PFSK-1 (cell line): ENCODE measurements at regions not wholly inside any gene's neighbourhood (a gene's known extent, or its start where the extent isn't known, plus 50 kb on each side); places are given as distances from the start of the nearest gene placed in this dataset.

ENCODE experiments used
- FOXP2 ChIP-seq: optimal IDR thresholded peaks from 2 replicates; pipeline ENCODE3; 2011; ENCODE audit warnings: borderline replicate concordance, control low read depth, inconsistent platforms; ENCODE audit not compliant: insufficient read depth; ENCODE audit errors: extremely low read length, extremely low read depth
- POLR2AphosphoS5 ChIP-seq: IDR thresholded peaks from 2 replicates; pipeline ENCODE4 v1.6.1; 2012; ENCODE audit warnings: low read depth, mild to moderate bottlenecking, control low read depth, low read length, moderate library complexity
- REST ChIP-seq, 2 experiments: IDR thresholded peaks; 2 replicates each; pipeline versions ENCODE4 v1.6.1 to v1.8.0; 2011 to 2012; ENCODE audit warnings: low read depth in 2 of 2, low read length in 2 of 2, control low read depth in 1 of 2, inconsistent platforms in 1 of 2, mild to moderate bottlenecking in 1 of 2, moderate library complexity in 1 of 2; ENCODE audit not compliant: insufficient read depth in 1 of 2
- SIN3A ChIP-seq: IDR thresholded peaks from 2 replicates; pipeline ENCODE4 v1.6.1; 2012; ENCODE audit warnings: mild to moderate bottlenecking, low read length, moderate library complexity, borderline replicate concordance; ENCODE audit not compliant: insufficient read depth
- TAF1 ChIP-seq: IDR thresholded peaks from 2 replicates; pipeline ENCODE4 v1.6.1; 2012; ENCODE audit warnings: low read length, control low read depth, borderline replicate concordance; ENCODE audit not compliant: insufficient read depth

GRCh38 chr3:161674402-161674801 is 177.8 kb downstream of the OTOL1 start:
- TF ChIP-seq TAF1 (no peak), REST (IDR thresholded peaks at IDR 0.05; ENCODE audit: insufficient read depth in 1 of 2, low read depth in 2 of 2, low read length in 2 of 2) (no peak), SIN3A (no peak), FOXP2 (no peak), POLR2AphosphoS5 (no peak)

DNA sequence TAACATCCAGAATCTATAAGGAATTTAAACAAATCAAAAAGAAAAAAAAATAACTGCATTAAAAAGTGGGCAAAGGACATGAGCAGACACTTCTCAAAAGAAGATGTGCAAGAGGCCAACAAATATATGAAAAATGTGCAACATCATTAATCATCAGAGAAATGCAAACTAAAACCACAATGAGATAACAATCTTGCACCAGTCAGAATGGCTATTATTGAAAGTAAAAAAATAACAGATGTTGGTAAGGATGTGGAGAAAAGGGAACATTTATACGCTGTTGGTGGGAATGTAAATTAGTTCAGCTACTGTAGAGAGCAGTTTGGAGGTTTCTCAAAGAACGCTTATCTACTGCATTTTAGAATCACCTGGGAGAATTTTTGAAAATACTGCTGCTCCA is 186.1 kb downstream of the OTOL1 start:
- TF ChIP-seq POLR2AphosphoS5 = no peak

DNA sequence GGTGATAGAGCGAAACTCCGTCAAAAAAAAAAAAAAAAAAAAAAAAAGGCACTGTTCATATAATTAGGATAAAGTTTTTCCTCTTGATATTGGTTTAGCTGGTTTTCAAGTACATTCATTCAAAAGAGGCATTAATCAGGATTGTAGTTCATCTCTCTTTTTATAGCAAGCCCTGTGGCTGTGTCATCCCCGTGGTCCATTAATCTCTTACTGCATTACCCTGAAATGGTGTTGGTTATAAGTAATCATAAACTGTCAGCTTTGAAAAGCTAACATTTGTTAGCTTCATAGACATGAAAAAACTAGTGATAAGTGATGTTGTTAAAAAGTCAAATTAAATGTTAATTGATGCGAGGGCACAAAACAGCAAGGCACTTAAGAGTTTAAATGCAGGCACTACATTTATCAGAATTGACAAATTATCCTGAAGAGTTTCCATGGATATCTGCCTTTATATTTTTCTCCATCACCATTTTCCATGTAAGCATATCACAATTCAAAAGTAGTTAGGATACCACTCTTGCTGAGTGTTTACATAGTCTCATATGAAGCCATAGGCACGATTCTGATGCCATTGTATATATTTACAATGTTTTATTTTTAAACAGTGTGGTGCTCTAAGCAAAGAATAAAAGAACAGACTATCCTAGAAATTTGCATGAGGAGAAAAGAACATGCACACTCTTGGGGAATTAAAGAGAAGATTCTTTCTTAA is 193.1 kb downstream of the OTOL1 start:
- TF ChIP-seq TAF1 (no peak), SIN3A (no peak), REST (IDR thresholded peaks at IDR 0.05; ENCODE audit: insufficient read depth in 1 of 2, low read depth in 2 of 2, low read length in 2 of 2) (no peak), FOXP2 (no peak), POLR2AphosphoS5 (no peak)

DNA sequence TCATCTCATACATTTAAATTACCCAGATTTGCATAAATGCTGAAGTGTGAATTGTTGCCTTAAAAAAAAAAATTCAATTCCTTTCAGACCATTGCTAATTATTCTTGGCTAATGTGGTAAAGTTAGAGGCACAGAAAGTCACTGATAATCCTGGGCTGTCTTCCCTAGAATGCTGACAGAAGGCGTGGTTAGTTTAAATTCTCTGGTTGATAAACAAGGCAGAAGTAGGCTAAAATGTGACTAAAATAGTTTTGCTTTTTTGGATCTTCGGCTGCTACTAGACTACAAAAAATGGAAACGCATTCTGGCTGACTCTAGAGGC is 193.7 kb downstream of the OTOL1 start:
- TF ChIP-seq POLR2AphosphoS5 (no peak), TAF1 (no peak), SIN3A (no peak), REST (IDR thresholded peaks at IDR 0.05; ENCODE audit: insufficient read depth in 1 of 2, low read depth in 2 of 2, low read length in 2 of 2) (no peak), FOXP2 (no peak)

DNA sequence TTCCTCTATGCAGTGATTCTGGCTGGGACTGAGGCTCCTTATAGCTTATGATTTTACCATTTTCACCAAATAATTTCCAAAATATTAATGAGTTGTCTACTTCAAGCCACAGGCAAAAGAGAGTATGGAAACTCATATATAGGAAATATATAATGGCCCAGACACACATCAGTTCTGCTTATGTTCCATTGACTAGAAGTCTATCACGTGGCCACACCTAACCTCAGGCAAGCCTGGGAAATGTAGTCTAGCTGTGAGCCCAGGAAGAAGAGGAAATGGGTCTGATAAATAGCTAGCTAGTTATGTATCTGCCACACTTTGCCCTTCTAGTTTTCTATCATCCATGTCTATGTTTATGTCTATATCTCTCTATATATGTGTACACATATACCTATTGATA is 195.1 kb downstream of the OTOL1 start:
- TF ChIP-seq REST (IDR thresholded peaks at IDR 0.05; ENCODE audit: insufficient read depth in 1 of 2, low read depth in 2 of 2, low read length in 2 of 2) (no peak), TAF1 (no peak), POLR2AphosphoS5 (no peak), FOXP2 (no peak), SIN3A (no peak)
